ENCODE measurements at regions not wholly inside any gene's neighbourhood (a gene's known extent, or its start where the extent isn't known, plus 50 kb on each side); places are given as distances from the start of the nearest gene placed in this dataset.
"Not testable (repeated sequence)": the region's sequence is repeated elsewhere in the genome, so short reads cannot be mapped to it uniquely, and the experiment has no call there.

DNA sequence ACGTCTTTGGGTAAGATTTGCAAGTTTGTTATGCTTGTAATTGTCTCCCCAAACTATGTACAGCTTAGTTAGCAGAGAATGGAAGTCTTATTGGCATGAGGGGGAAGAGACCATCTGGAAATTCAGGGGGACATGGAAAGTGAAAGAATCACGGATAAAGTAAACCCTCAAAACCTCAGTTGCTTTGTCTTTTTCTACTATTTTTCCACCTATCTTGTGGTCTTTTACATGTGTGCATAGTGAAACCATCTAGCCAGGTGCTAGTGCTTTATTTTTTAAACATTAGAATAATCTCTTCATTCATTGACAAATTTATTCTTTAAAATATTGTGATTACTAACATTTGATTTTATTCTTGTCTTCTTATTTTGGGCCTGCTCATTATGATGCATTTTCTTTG is 441.1 kb upstream of the RORB start:
- Histone ChIP-seq H3K36me3 (ENCODE audit: insufficient read depth, low read length) (no peaks in the 10 kb centered on the region), H3K27me3 (ENCODE audit: control insufficient read depth in 1 of 2, insufficient read depth in 2 of 2, low read length in 2 of 2) (no peaks in the 10 kb centered on the region), H3K9me3 (ENCODE audit: control insufficient read depth in 1 of 2, insufficient read depth in 1 of 2, low read length in 2 of 2) (peaks cover 0 to 4% of the 10 kb centered on the region in 2 experiments), H3K4me3 (ENCODE audit: low read length) (no peak overlapping the region), H3K27ac (ENCODE audit: low read depth in 1 of 2, low read length in 2 of 2) (no peak overlapping the region), H3K4me1 (ENCODE audit: insufficient read depth, low read length) (no peaks in the 10 kb centered on the region)
- DNase-seq, result no peak
- TF ChIP-seq CTCF (IDR thresholded peaks at IDR 0.05), result no peak
- CTCF ChIA-PET, result no interaction called here
- intact Hi-C loops (cut with DNase I, micrococcal nuclease), result no loop called here
- H3K36me3 Mint-ChIP-seq (ENCODE audit: low read depth), result no peaks in the 10 kb centered on the region
- no peak overlapping the region for H3K27ac Mint-ChIP-seq
- POLR2A ChIA-PET, result no interaction called here
- H3K27me3 Mint-ChIP-seq, result no peaks in the 10 kb centered on the region
- peaks cover 13% of the 10 kb centered on the region for H3K9me3 Mint-ChIP-seq
- ATAC-seq (ENCODE audit: poor library complexity), result no peak
- H3K4me3 Mint-ChIP-seq, result no peak overlapping the region
- no peaks in the 10 kb centered on the region for H3K4me1 Mint-ChIP-seq (ENCODE audit: low read depth)

DNA sequence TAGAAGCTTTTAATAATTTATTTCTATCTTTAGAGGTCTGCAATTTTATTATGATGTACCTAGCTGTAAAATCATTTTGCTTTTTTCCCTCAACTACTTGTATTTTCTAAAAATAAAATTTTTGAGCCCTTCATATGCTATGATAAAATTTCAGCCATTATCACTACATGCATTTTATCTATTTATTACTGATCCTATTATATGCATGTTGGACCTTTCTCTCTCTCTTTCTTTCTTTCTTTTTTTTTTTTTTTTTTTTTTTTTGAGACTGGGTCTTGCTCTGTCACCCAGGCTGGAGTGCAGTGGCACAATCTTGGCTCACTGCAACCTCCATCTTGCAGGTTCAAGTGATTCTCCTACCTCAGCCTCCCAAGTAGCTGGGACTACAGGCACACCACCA is 440.1 kb upstream of the RORB start:
- CTCF ChIA-PET; H3K27me3 Mint-ChIP-seq; POLR2A ChIA-PET; DNase-seq; H3K27me3 ChIP-seq (ENCODE audit: control insufficient read depth in 1 of 2, insufficient read depth in 2 of 2, low read length in 2 of 2); H3K27ac Mint-ChIP-seq; H3K4me1 ChIP-seq (ENCODE audit: insufficient read depth, low read length); H3K4me3 ChIP-seq (ENCODE audit: low read length); H3K4me3 Mint-ChIP-seq; intact Hi-C loops (cut with DNase I, micrococcal nuclease); H3K36me3 Mint-ChIP-seq (ENCODE audit: low read depth); ATAC-seq (ENCODE audit: poor library complexity); H3K36me3 ChIP-seq (ENCODE audit: insufficient read depth, low read length); H3K4me1 Mint-ChIP-seq (ENCODE audit: low read depth); H3K9me3 ChIP-seq (ENCODE audit: control insufficient read depth in 1 of 2, insufficient read depth in 1 of 2, low read length in 2 of 2); H3K27ac ChIP-seq (ENCODE audit: low read depth in 1 of 2, low read length in 2 of 2): not testable (repeated sequence)
- H3K9me3 Mint-ChIP-seq, result peaks cover 10% of the 10 kb centered on the region

DNA sequence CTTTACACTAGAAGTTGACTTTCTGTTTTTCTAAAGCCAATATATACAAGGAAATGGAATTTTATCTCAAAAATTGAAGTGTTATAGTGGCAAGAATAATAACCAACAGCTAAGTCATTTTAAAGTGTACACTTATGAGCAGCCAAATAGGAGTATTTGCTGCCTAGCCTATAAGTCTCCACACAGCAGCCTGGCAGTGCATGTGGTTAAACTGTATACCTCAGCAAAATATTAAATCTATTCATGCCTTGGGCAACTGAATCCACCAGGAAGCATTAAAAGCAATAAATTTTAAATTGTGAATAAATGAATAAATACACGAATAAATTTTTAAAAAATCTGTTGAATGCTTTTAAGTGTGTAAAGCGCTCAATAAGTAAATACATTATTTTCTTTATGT is 432.4 kb upstream of the RORB start:
- intact Hi-C loops (cut with DNase I, micrococcal nuclease), result no loop called here
- no peaks in the 10 kb centered on the region for H3K4me1 Mint-ChIP-seq (ENCODE audit: low read depth)

More for the DNA sequence above, 432.4 kb upstream of the RORB start:
- Histone ChIP-seq H3K9me3 (ENCODE audit: control insufficient read depth in 1 of 2, insufficient read depth in 1 of 2, low read length in 2 of 2) (no peaks in the 10 kb centered on the region), H3K27ac (ENCODE audit: low read depth in 1 of 2, low read length in 2 of 2) (no peak overlapping the region), H3K27me3 (ENCODE audit: control insufficient read depth in 1 of 2, insufficient read depth in 2 of 2, low read length in 2 of 2) (no peaks in the 10 kb centered on the region), H3K36me3 (ENCODE audit: insufficient read depth, low read length) (no peaks in the 10 kb centered on the region), H3K4me3 (ENCODE audit: low read length) (no peak overlapping the region), H3K4me1 (ENCODE audit: insufficient read depth, low read length) (no peaks in the 10 kb centered on the region)
- no peak overlapping the region for H3K4me3 Mint-ChIP-seq
- CTCF ChIA-PET, result no interaction called here
- no peak for TF ChIP-seq CTCF (IDR thresholded peaks at IDR 0.05)
- H3K9me3 Mint-ChIP-seq, result peaks cover 12% of the 10 kb centered on the region
- DNase-seq, result no peak
- H3K36me3 Mint-ChIP-seq (ENCODE audit: low read depth), result no peaks in the 10 kb centered on the region
- no peaks in the 10 kb centered on the region for H3K27me3 Mint-ChIP-seq
- POLR2A ChIA-PET, result no interaction called here
- H3K27ac Mint-ChIP-seq, result no peak overlapping the region
- ATAC-seq (ENCODE audit: poor library complexity), result no peak

Measured in CD4-positive, alpha-beta T cell (primary cell).